IPS DF 4.7 (cell line): ENCODE measurements at regions not wholly inside any gene's neighbourhood (a gene's known extent, or its start where the extent isn't known, plus 50 kb on each side); places are given as distances from the start of the nearest gene placed in this dataset.
A peak's percentile ranks its signal among the peaks of the same experiment; 100 is the strongest.

Experiments
- DNase-seq: peaks from one replicate; pipeline ENCODE4 v3.0.0-alpha.2; 2013; ENCODE audit warnings: low spot score; ENCODE audit errors: extremely low read depth

- no peak for DNase-seq
These were observed 1822.4 kb upstream of the SEL1L start for GRCh38 chr14:83356080-83356479.

GRCh38 chr14:83372271-83372670 is 1838.6 kb upstream of the SEL1L start:
- no peak for DNase-seq

- no peak for DNase-seq
These were observed 1845.8 kb upstream of the SEL1L start for GRCh38 chr14:83379436-83379835.

- DNase-seq = no peak
These were observed 1850.6 kb upstream of the SEL1L start for GRCh38 chr14:83384253-83384652.

GRCh38 chr14:83395321-83395720 is 1861.7 kb upstream of the SEL1L start:
- DNase-seq = no peak

GRCh38 chr14:83416476-83416875 is 1882.8 kb upstream of the SEL1L start:
- DNase-seq = no peak

GRCh38 chr14:83419420-83419819 is 1885.8 kb upstream of the SEL1L start:
- no peak for DNase-seq

- DNase-seq = no peak
These were observed 1888.1 kb upstream of the SEL1L start for GRCh38 chr14:83421711-83422110.

GRCh38 chr14:83425138-83425537 is 1891.5 kb upstream of the SEL1L start:
- DNase-seq = no peak

GRCh38 chr14:83425706-83426105 is 1892.1 kb upstream of the SEL1L start:
- DNase-seq = no peak

GRCh38 chr14:83433618-83434017 is 1900.0 kb upstream of the SEL1L start:
- no peak for DNase-seq

- DNase-seq = no peak
These were observed 1908.1 kb upstream of the SEL1L start for GRCh38 chr14:83441801-83442200.

GRCh38 chr14:83455561-83455960 is 1921.9 kb upstream of the SEL1L start:
- no peak for DNase-seq

GRCh38 chr14:83461521-83461920 is 1927.9 kb upstream of the SEL1L start:
- no peak for DNase-seq

GRCh38 chr14:83462759-83463158 is 1929.1 kb upstream of the SEL1L start:
- no peak for DNase-seq

GRCh38 chr14:83463500-83464098 is 1929.9 kb upstream of the SEL1L start:
- DNase-seq = peak; percentile 36

- DNase-seq = no peak
These were observed 1934.2 kb upstream of the SEL1L start for GRCh38 chr14:83467811-83468210.

GRCh38 chr14:83470466-83470865 is 1936.8 kb upstream of the SEL1L start:
- no peak for DNase-seq

- DNase-seq = no peak
These were observed 1937.5 kb upstream of the SEL1L start for GRCh38 chr14:83470959-83471695.

GRCh38 chr14:83473416-83474235 is 1940.0 kb upstream of the SEL1L start:
- no peak for DNase-seq

- DNase-seq = no peak
These were observed 1945.1 kb upstream of the SEL1L start for GRCh38 chr14:83478741-83479140.

- no peak for DNase-seq
These were observed 1949.4 kb upstream of the SEL1L start for GRCh38 chr14:83483063-83483462.
